IMR-90 (cell line): ENCODE measurements at regions not wholly inside any gene's neighbourhood (a gene's known extent, or its start where the extent isn't known, plus 50 kb on each side); places are given as distances from the start of the nearest gene placed in this dataset.
A peak's percentile ranks its signal among the peaks of the same experiment; 100 is the strongest.

Experiments
- ATAC-seq: fragments of 200-7000 bp; cut with Tn5 transposase; 2 replicates; pipeline ENCODE4 v1.9.1; 2020; ENCODE audit warnings: low read depth, mild to moderate bottlenecking, moderate library complexity
- BruUV-seq: library from RNA; stranded (reverse); fragments of 400-500 nt; replicated peaks from 2 replicates; lab custom pipeline; 2021; lab: Mats Ljungman, UMichigan
- CTCF ChIA-PET: fragments of 300-600 bp; formaldehyde crosslinking; extraction: SDS; loops from one replicate; lab custom pipeline; 2021; ENCODE audit warnings: antibody characterized with exemption; lab: Yijun Ruan, JAX
- POLR2A ChIA-PET: fragments of 300-600 bp; sonication (Branson Sonifier 250); formaldehyde crosslinking; loops from one replicate; lab custom pipeline; 2022; ENCODE audit warnings: antibody characterized with exemption; ENCODE audit not compliant: unreplicated experiment; lab: Charles Lee
- DNase-seq: peaks from one replicate; pipeline ENCODE4 v3.0.0; 2013
- H2AFZ ChIP-seq: replicated peaks from 2 replicates; pipeline ENCODE3; 2013; ENCODE audit warnings: low read length, mild to moderate bottlenecking; ENCODE audit not compliant: poor library complexity
- H2AK5ac ChIP-seq: 2 replicates; pipeline ENCODE4 v1.6.1; 2013; ENCODE audit warnings: low read depth, low read length, inconsistent platforms
- H2AK9ac ChIP-seq: replicated peaks from 2 replicates; pipeline ENCODE3; 2013; ENCODE audit warnings: mild to moderate bottlenecking, low read depth, low read length, moderate library complexity; ENCODE audit not compliant: poor library complexity
- H2BK120ac ChIP-seq: 2 replicates; pipeline ENCODE4 v1.6.1; 2013; ENCODE audit warnings: low read depth, low read length, inconsistent platforms
- H2BK15ac ChIP-seq: 3 replicates; pipeline ENCODE4 v1.6.1; 2013; ENCODE audit warnings: low read depth, low read length, inconsistent platforms
- H2BK20ac ChIP-seq: 2 replicates; pipeline ENCODE4 v1.6.1; 2013; ENCODE audit warnings: low read depth, mild to moderate bottlenecking, inconsistent platforms, low read length, moderate library complexity
- H2BK5ac ChIP-seq: 2 replicates; pipeline ENCODE4 v1.6.1; 2013; ENCODE audit warnings: mild to moderate bottlenecking, low read depth, low read length, inconsistent platforms; ENCODE audit not compliant: poor library complexity, severe bottlenecking
- H3K14ac ChIP-seq: replicated peaks from 2 replicates; pipeline ENCODE4 v1.6.1; 2013; ENCODE audit warnings: low read depth, low read length, inconsistent platforms
- H3K18ac ChIP-seq: 2 replicates; pipeline ENCODE4 v1.6.1; 2013; ENCODE audit warnings: low read depth, low read length, control low read depth
- H3K23ac ChIP-seq: 2 replicates; pipeline ENCODE4 v1.6.1; 2013; ENCODE audit warnings: low read depth, low read length, inconsistent platforms
- H3K27ac ChIP-seq: 2 replicates; pipeline ENCODE4 v1.5.1; 2013; ENCODE audit warnings: mild to moderate bottlenecking, control low read depth, low read length; ENCODE audit not compliant: insufficient read depth
- H3K27me3 ChIP-seq: 2 replicates; pipeline ENCODE4 v1.6.1; 2013; ENCODE audit warnings: low read length; ENCODE audit not compliant: control insufficient read depth, insufficient read depth
- H3K36me3 ChIP-seq: 2 replicates; pipeline ENCODE4 v1.6.1; 2013; ENCODE audit warnings: low read length, mixed read lengths; ENCODE audit not compliant: control insufficient read depth, insufficient read depth
- H3K4ac ChIP-seq: 2 replicates; pipeline ENCODE4 v1.6.1; 2013; ENCODE audit warnings: low read depth, low read length, inconsistent platforms
- H3K4me1 ChIP-seq: 2 replicates; pipeline ENCODE4 v1.6.1; 2013; ENCODE audit warnings: low read length, mixed read lengths; ENCODE audit not compliant: control insufficient read depth, insufficient read depth
- H3K4me2 ChIP-seq: 2 replicates; pipeline ENCODE4 v1.6.1; 2013; ENCODE audit warnings: low read depth, mild to moderate bottlenecking, control low read depth, low read length, moderate library complexity
- H3K4me3 ChIP-seq: 2 replicates; pipeline ENCODE4 v1.5.1; 2013; ENCODE audit warnings: low read depth, mild to moderate bottlenecking, control low read depth, low read length, moderate library complexity; ENCODE audit not compliant: insufficient read depth
- H3K56ac ChIP-seq: 2 replicates; pipeline ENCODE4 v1.6.1; 2013; ENCODE audit warnings: low read length, inconsistent platforms; ENCODE audit not compliant: insufficient read depth; ENCODE audit errors: extremely low read depth
- H3K79me1 ChIP-seq, 2 experiments: 2 replicates each; pipeline ENCODE4 v1.6.1; 2013; ENCODE audit warnings: low read length in 2 of 2, inconsistent platforms in 1 of 2, low read depth in 1 of 2
- H3K9ac ChIP-seq: 2 replicates; pipeline ENCODE4 v1.6.1; 2013; ENCODE audit warnings: low read depth, low read length, control low read depth
- H3K9me1 ChIP-seq: 2 replicates; pipeline ENCODE4 v1.6.1; 2013; ENCODE audit warnings: low read length, inconsistent platforms; ENCODE audit not compliant: insufficient read depth
- H3K9me3 ChIP-seq: 2 replicates; pipeline ENCODE4 v1.6.1; 2013; ENCODE audit warnings: low read length; ENCODE audit not compliant: control insufficient read depth, insufficient read depth
- H4K20me1 ChIP-seq: 2 replicates; pipeline ENCODE4 v1.6.1; 2013; ENCODE audit warnings: low read length, inconsistent platforms; ENCODE audit not compliant: insufficient read depth
- H4K5ac ChIP-seq: 2 replicates; pipeline ENCODE4 v1.6.1; 2013; ENCODE audit warnings: mild to moderate bottlenecking, low read depth, low read length, control low read depth
- H4K8ac ChIP-seq, 2 experiments: 2 replicates each; pipeline ENCODE4 v1.6.1; 2013; ENCODE audit warnings: low read depth in 2 of 2, low read length in 2 of 2, control low read depth in 1 of 2, inconsistent platforms in 1 of 2
- H4K91ac ChIP-seq: 2 replicates; pipeline ENCODE4 v1.6.1; 2013; ENCODE audit warnings: low read depth, low read length, inconsistent platforms; ENCODE audit not compliant: insufficient read depth
- ELK1 ChIP-seq: fragments of 150-350 bp; IDR thresholded peaks from 2 replicates; pipeline ENCODE4 v1.6.1; 2016; ENCODE audit warnings: low read depth, mild to moderate bottlenecking, low read length, moderate library complexity, borderline replicate concordance
- MAFK ChIP-seq: IDR thresholded peaks from 2 replicates; pipeline ENCODE4 v1.6.1; 2012; ENCODE audit warnings: low read depth, low read length, improper control_type of control experiment
- USF2 ChIP-seq: fragments of 150-350 bp; IDR thresholded peaks from 2 replicates; pipeline ENCODE4 v1.6.1; 2017; ENCODE audit warnings: mild to moderate bottlenecking, antibody characterized with exemption, low read length, low read depth
- WGBS, 2 experiments: methylation state at CpG; one replicate each; pipeline versions ENCODE4 v1.1.5 to v1.1.7; 2013; ENCODE audit warnings: missing lambda C conversion rate in 2 of 2; ENCODE audit not compliant: insufficient read length in 1 of 2; ENCODE audit errors: extremely low coverage in 2 of 2; 5-methylcytosine and 5-hydroxymethylcytosine counted together
- dilution Hi-C: fragments of 300-500 bp; cut with HindIII; formaldehyde crosslinking; loops from one replicate; pipeline ENCODE4 v1.14.3; 2018; ENCODE audit warnings: low sequenced_read_pairs; ENCODE audit not compliant: unreplicated experiment
- in situ Hi-C: fragments of 300-500 bp; cut with MboI; formaldehyde crosslinking; loops from 3 replicates; pipeline ENCODE4 v1.14.3; 2019; ENCODE audit warnings: low sequenced_read_pairs, inconsistent platforms, mixed read lengths
- intact Hi-C: fragments of 100-400 bp; cut with micrococcal nuclease; formaldehyde crosslinking; loops from 2 replicates; pipeline ENCODE4 v1.10.0; 2022

GRCh38 chr2:191618786-191619185 lies 59.1 kb upstream of the NABP1 start:
- Histone ChIP-seq H3K9me1 (0 out of 2 replicates have a peak, but pooled peaks cover 3% of the 10 kb centered on the region), H3K79me1 (no peaks in the 10 kb centered on the region), H3K4ac (peak overlapping the region; percentile 69), H3K56ac (no peak overlapping the region), H3K23ac (no peak overlapping the region), H4K8ac (peak overlapping the region in 1 of 2 experiments; percentile 65; a peak in 1 of 4 replicates), H2AK5ac (peak overlapping the region; percentile 23; the same call in 1 of the 2 replicates), H2BK20ac (peak overlapping the region; percentile 94), H3K9me3 (no peaks in the 10 kb centered on the region), H3K36me3 (no peaks in the 10 kb centered on the region), H3K4me2 (no peak overlapping the region), H3K4me3 (no peak overlapping the region), H3K27me3 (no peaks in the 10 kb centered on the region), H2BK15ac (peak overlapping the region; percentile 33; the same call in 2 of the 3 replicates), H4K91ac (peak overlapping the region; percentile 71), H3K9ac (no peak overlapping the region), H2AK9ac (no peak overlapping the region), H3K14ac (peak overlapping the region; percentile 69; the same call in 1 of the 2 replicates), H2BK120ac (peak overlapping the region; percentile 90), H4K5ac (no peak overlapping the region; the same call in 1 of the 2 replicates), H3K18ac (peak overlapping the region; percentile 17; the same call in 1 of the 2 replicates), H4K20me1 (no peaks in the 10 kb centered on the region), H3K27ac (no peak overlapping the region), H2AFZ (no peak overlapping the region), H3K4me1 (peaks cover 10% of the 10 kb centered on the region), H2BK5ac (peak overlapping the region; percentile 28)
- ATAC-seq (0 out of 2 replicates have a peak, but pooled peaks have one; percentile 36), DNase-seq (no peak)
- dilution Hi-C loops (no loop called here), in situ Hi-C loops (no loop called here), intact Hi-C loops (no loop called here)
- no peak for TF ChIP-seq ELK1
- no peak for TF ChIP-seq MAFK
- TF ChIP-seq USF2, result no peak
- no TSS peak for BruUV-seq
- ChIA-PET CTCF (no interaction called here), POLR2A (interaction anchor here (1.4 kb wide), 1 partner anchor 59 kb away, joined by 6 read pairs; the partner anchor contains the start of gene NABP1)
- WGBS, 2 experiments, result no CpG with 5 or more reads among the region's 2 CpGs
